ENCODE measurements at regions not wholly inside any gene's neighbourhood (a gene's known extent, or its start where the extent isn't known, plus 50 kb on each side); places are given as distances from the start of the nearest gene placed in this dataset.

DNA sequence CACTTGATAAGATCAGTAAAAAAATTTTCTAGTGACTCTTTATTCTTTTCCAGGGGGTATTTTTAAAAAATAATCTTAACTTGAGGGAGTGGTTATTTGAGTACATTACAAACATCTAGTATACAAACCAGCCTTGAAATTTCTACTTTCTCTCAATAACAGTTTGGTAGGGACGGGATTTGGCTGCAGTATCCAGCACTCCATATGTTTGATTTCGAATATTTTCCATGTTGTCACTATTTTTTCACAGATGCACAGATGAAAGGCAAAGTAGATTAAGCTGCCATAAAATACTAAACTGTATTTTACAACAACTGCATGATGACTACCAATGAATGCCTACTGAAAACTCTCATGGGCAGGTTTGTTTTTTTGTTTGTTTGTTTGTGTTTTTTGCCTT is 225.0 kb downstream of the COX7B2 start:
- H3K4me3 ChIP-seq (ENCODE audit: low read length): no peak overlapping the region
- TF ChIP-seq, protein P1, sequence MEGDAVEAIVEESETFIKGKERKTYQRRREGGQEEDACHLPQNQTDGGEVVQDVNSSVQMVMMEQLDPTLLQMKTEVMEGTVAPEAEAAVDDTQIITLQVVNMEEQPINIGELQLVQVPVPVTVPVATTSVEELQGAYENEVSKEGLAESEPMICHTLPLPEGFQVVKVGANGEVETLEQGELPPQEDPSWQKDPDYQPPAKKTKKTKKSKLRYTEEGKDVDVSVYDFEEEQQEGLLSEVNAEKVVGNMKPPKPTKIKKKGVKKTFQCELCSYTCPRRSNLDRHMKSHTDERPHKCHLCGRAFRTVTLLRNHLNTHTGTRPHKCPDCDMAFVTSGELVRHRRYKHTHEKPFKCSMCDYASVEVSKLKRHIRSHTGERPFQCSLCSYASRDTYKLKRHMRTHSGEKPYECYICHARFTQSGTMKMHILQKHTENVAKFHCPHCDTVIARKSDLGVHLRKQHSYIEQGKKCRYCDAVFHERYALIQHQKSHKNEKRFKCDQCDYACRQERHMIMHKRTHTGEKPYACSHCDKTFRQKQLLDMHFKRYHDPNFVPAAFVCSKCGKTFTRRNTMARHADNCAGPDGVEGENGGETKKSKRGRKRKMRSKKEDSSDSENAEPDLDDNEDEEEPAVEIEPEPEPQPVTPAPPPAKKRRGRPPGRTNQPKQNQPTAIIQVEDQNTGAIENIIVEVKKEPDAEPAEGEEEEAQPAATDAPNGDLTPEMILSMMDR (conservative IDR thresholded peaks at IDR 0.05; ENCODE audit: low read depth, low read length): no peak
- DNase-seq (ENCODE audit: low read depth): no peak

DNA sequence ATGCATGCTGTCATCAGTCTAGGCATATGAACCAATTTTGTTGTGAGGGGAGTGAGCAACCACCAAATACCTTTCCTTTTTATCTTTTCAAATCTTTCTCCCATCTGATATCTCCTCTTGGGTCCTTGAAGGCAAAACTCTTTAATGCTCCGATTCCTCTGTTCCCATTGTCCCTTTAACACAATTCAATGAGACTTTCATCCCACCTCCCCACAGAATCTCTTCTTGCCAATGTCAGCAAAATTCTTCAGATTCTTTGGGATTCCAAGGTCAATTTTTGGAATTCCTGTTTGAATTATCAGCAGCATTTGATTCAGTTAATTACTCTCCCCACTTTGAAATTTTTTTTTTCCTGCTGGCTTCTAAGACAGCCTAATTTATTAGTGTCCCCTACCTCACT is 232.7 kb downstream of the COX7B2 start:
- no peak overlapping the region for H3K4me3 ChIP-seq (ENCODE audit: low read length)
- TF ChIP-seq, protein P1 (conservative IDR thresholded peaks at IDR 0.05; ENCODE audit: low read depth, low read length): no peak
- peak; percentile 2 for DNase-seq (ENCODE audit: low read depth)

- no peak overlapping the region for H3K4me3 ChIP-seq (ENCODE audit: low read length)
- TF ChIP-seq, protein P1 (conservative IDR thresholded peaks at IDR 0.05; ENCODE audit: low read depth, low read length): no peak
- no peak for DNase-seq (ENCODE audit: low read depth)
Observed at GRCh38 chr4:46674326-46674725, 234.7 kb downstream of the COX7B2 start.

- no peak overlapping the region for H3K4me3 ChIP-seq (ENCODE audit: low read length)
- DNase-seq (ENCODE audit: low read depth): no peak
- TF ChIP-seq, protein P1 (conservative IDR thresholded peaks at IDR 0.05; ENCODE audit: low read depth, low read length): no peak
Observed at GRCh38 chr4:46667790-46668189, 241.3 kb downstream of the COX7B2 start.

DNA sequence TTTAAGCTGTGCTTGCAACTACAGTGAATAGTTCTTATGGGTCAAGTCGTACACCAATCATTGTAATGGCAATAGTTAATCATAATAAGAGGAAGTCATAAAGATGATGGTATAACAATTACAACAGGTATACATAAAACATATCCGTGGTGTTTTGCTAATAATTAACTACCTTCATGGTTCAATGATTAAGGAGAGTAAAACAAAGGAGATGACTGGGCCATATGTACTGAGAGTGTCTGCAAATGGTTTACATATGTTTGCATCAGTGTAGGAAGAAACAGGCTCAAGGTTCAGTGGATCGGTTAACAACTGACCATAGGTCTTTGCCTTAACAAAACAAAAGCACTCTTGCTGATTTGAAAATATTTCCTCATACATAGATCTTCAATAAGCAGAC is 253.0 kb downstream of the COX7B2 start:
- H3K4me3 ChIP-seq (ENCODE audit: low read length): no peak overlapping the region
- TF ChIP-seq, protein P1 (conservative IDR thresholded peaks at IDR 0.05; ENCODE audit: low read depth, low read length): no peak
- DNase-seq (ENCODE audit: low read depth): no peak

DNA sequence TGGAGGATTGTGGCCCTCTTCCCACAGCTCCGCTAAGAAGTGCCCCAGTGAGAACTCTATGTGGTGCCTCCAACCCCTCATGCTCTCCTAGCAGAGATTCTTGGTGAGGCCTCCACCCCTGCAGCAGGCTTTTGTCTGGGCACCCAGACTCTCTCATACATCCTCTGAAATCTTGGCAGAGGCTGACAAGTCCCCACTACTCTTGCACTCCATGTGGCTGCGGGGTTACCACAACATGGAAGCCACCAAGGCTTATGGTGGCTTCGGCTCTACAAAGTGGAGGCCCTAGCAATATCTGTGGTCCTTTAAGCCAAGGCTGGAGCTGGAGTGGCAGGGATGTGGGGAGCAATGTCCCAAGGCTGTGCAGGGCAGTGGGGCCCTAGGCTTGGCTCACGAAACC is 255.2 kb downstream of the COX7B2 start:
- no peak overlapping the region for H3K4me3 ChIP-seq (ENCODE audit: low read length)
- no peak for DNase-seq (ENCODE audit: low read depth)
- TF ChIP-seq, protein P1 (conservative IDR thresholded peaks at IDR 0.05; ENCODE audit: low read depth, low read length): no peak

GRCh38 chr4:46649390-46649789 is 259.5 kb upstream of the GABRA2 start:
- TF ChIP-seq, protein P1 (conservative IDR thresholded peaks at IDR 0.05; ENCODE audit: low read depth, low read length): no peak
- peak; percentile 48 for DNase-seq (ENCODE audit: low read depth)
- H3K4me3 ChIP-seq (ENCODE audit: low read length): no peak overlapping the region

Data from retinal pigment epithelial cell (primary cell).